ENCODE measurements at regions not wholly inside any gene's neighbourhood (a gene's known extent, or its start where the extent isn't known, plus 50 kb on each side); places are given as distances from the start of the nearest gene placed in this dataset.

- 86 to 95% (median 87%) methylated on average over 13 to 21 of the region's 21 CpGs for WGBS, 5 donors
These were observed 75.4 kb downstream of the MRPL36 start for GRCh38 chr5:1723957-1724821.

GRCh38 chr5:1723476-1723875 is 76.2 kb downstream of the MRPL36 start:
- 86 to 96% (median 88%) methylated on average over 7 of the region's 7 CpGs for WGBS, 5 donors
- Histone ChIP-seq H3K36me3 (no peaks in the 10 kb centered on the region), H3K4me3 (no peak overlapping the region), H3K27ac (no peak overlapping the region), H3K4me1 (peaks cover 0 to 6% (median 0%) of the 10 kb centered on the region in 6 donors), H3K9me3 (peaks cover 2 to 24% (median 17%) of the 10 kb centered on the region in 8 donors), H3K27me3 (replicated peaks in 1 of 7) (peaks cover 0 to 36% (median 0%) of the 10 kb centered on the region in 7 donors)
- DNase-seq, result no peak
- TF ChIP-seq POLR2A (IDR thresholded peaks at IDR 0.05), result no peak
- TF ChIP-seq POLR2AphosphoS5 (IDR thresholded peaks at IDR 0.05), result no peak
- no peak for TF ChIP-seq CTCF (IDR thresholded peaks at IDR 0.05 in 8 of 11, conservative IDR thresholded peaks at IDR 0.05 in 3 of 11)
- intact Hi-C loops (cut with DNase I; ENCODE audit: low total_unique reads), result no loop called here

More at GRCh38 chr5:1723957-1724821, 75.4 kb downstream of the MRPL36 start:
- H3K27ac ChIP-seq, result no peak overlapping the region
- peaks cover 0 to 17% (median 10%) of the 10 kb centered on the region in 8 donors for H3K9me3 ChIP-seq
- TF ChIP-seq CTCF (IDR thresholded peaks at IDR 0.05 in 8 of 11, conservative IDR thresholded peaks at IDR 0.05 in 3 of 11) (no peak), POLR2A (IDR thresholded peaks at IDR 0.05) (no peak), POLR2AphosphoS5 (IDR thresholded peaks at IDR 0.05) (no peak)
- H3K4me1 ChIP-seq, result peaks cover 0 to 6% (median 0%) of the 10 kb centered on the region in 6 donors
- no peaks in the 10 kb centered on the region for H3K36me3 ChIP-seq
- H3K27me3 ChIP-seq (replicated peaks in 1 of 7), result peaks cover 0 to 36% (median 0%) of the 10 kb centered on the region in 7 donors
- DNase-seq, result no peak
- H3K4me3 ChIP-seq, result no peak overlapping the region
- intact Hi-C loops (cut with DNase I; ENCODE audit: low total_unique reads), result no loop called here

GRCh38 chr5:1722877-1723276 is 76.8 kb downstream of the MRPL36 start:
- no peak for DNase-seq
- WGBS, 5 donors, result 79 to 87% (median 82%) methylated on average over 13 of the region's 13 CpGs
- H3K4me1 ChIP-seq, result peaks cover 0 to 6% (median 0%) of the 10 kb centered on the region in 6 donors
- peaks cover 2 to 30% (median 23%) of the 10 kb centered on the region in 8 donors for H3K9me3 ChIP-seq
- no peak for TF ChIP-seq POLR2AphosphoS5 (IDR thresholded peaks at IDR 0.05)
- no peaks in the 10 kb centered on the region for H3K36me3 ChIP-seq
- intact Hi-C loops (cut with DNase I; ENCODE audit: low total_unique reads), result no loop called here
- peaks cover 0 to 36% (median 0%) of the 10 kb centered on the region in 7 donors for H3K27me3 ChIP-seq (replicated peaks in 1 of 7)
- H3K4me3 ChIP-seq, result no peak overlapping the region
- H3K27ac ChIP-seq, result no peak overlapping the region

GRCh38 chr5:1720396-1721110 is 79.1 kb downstream of the MRPL36 start:
- whole genome bisulfite sequencing, 5 donors, result 81 to 88% (median 82%) methylated on average over 21 of the region's 21 CpGs
- peaks cover 0 to 3% (median 0%) of the 10 kb centered on the region in 6 donors for H3K4me1 ChIP-seq
- no peak overlapping the region for H3K27ac ChIP-seq
- H3K9me3 ChIP-seq, result peaks cover 2 to 50% (median 37%) of the 10 kb centered on the region in 8 donors
- no peak overlapping the region for H3K4me3 ChIP-seq
- no peak for TF ChIP-seq POLR2A (IDR thresholded peaks at IDR 0.05)
- no peak for TF ChIP-seq POLR2AphosphoS5 (IDR thresholded peaks at IDR 0.05)
- peaks cover 0 to 22% (median 0%) of the 10 kb centered on the region in 7 donors for H3K27me3 ChIP-seq (replicated peaks in 1 of 7)
- intact Hi-C loops (cut with DNase I; ENCODE audit: low total_unique reads), result no loop called here
- no peaks in the 10 kb centered on the region for H3K36me3 ChIP-seq
- no peak for DNase-seq

Measured in spleen (tissue), 11 donors.